Aorta (tissue), 5 donors: ENCODE measurements at regions not wholly inside any gene's neighbourhood (a gene's known extent, or its start where the extent isn't known, plus 50 kb on each side); places are given as distances from the start of the nearest gene placed in this dataset.

Experiments used
- ATAC-seq: fragments of 200-7000 bp; cut with Tn5 transposase; one replicate; pipeline ENCODE4 v1.9.1; 2022; ENCODE audit warnings: moderate library complexity; ENCODE audit not compliant: low FRiP score
- DNase-seq, 2 donors: peaks; one replicate each; pipeline ENCODE4 v3.0.0-alpha.2; 2020
- H3K27ac ChIP-seq, 2 donors: one replicate each; pipeline ENCODE4 v1.5.1; 2013; ENCODE audit warnings: low read length in 2 of 2, mild to moderate bottlenecking in 2 of 2, moderate library complexity in 2 of 2, control low read depth in 1 of 2, inconsistent platforms in 1 of 2, low read depth in 1 of 2
- H3K27me3 ChIP-seq, 2 donors: one replicate each; pipeline ENCODE4 v1.6.1; 2013; ENCODE audit warnings: control low read depth in 1 of 2, low read length in 1 of 2, mild to moderate bottlenecking in 1 of 2, moderate library complexity in 1 of 2; ENCODE audit not compliant: insufficient read depth in 2 of 2, control insufficient read depth in 1 of 2
- H3K36me3 ChIP-seq, 2 donors: one replicate each; pipeline ENCODE4 v1.6.1; 2013; ENCODE audit warnings: control low read depth in 1 of 2, low read length in 1 of 2, mild to moderate bottlenecking in 1 of 2; ENCODE audit not compliant: insufficient read depth in 2 of 2, control insufficient read depth in 1 of 2
- H3K4me1 ChIP-seq, 2 donors: one replicate each; pipeline ENCODE4 v1.6.1; 2013; ENCODE audit warnings: low read length in 2 of 2, control low read depth in 1 of 2, mild to moderate bottlenecking in 1 of 2, moderate library complexity in 1 of 2; ENCODE audit not compliant: insufficient read depth in 2 of 2, control insufficient read depth in 1 of 2
- H3K4me3 ChIP-seq, 2 donors: one replicate each; pipeline ENCODE4 v1.5.1; 2013; ENCODE audit warnings: low read length in 2 of 2, control low read depth in 1 of 2, mild to moderate bottlenecking in 1 of 2
- H3K9me3 ChIP-seq: one replicate; pipeline ENCODE4 v1.6.1; 2013; ENCODE audit warnings: mild to moderate bottlenecking, low read length; ENCODE audit not compliant: control insufficient read depth
- WGBS, 2 donors: extraction: QIAGEN DNeasy Blood & Tissue Kit; methylation state at CpG; one replicate each; pipeline ENCODE4 v1.1.7; 2013; 5-methylcytosine and 5-hydroxymethylcytosine counted together
- intact Hi-C, 2 donors: fragments of 100-400 bp; cut with DNase I; formaldehyde crosslinking; loops; one replicate each; pipeline versions ENCODE4 v1.14.2 to v1.15.0; 2022
- donor health status: healthy with polysubstance abuse.
- donor health status: Bipolar disorder and iron deficiency.
- donor health status: DM: no; HTN: no; CAD: no.
- donor health status: DM: no; HTN: no; CAD: no.
- donor health status: DM: yes; HTN: yes; CAD: no.

GRCh38 chr13:73268306-73268705, 209.5 kb downstream of the KLF5 start:
- intact Hi-C loops, result no loop called here
- WGBS, 2 donors, result 85 to 87% methylated on average over 1 of the region's 1 CpG
- no peak overlapping the region for H3K4me3 ChIP-seq
- no peaks in the 10 kb centered on the region for H3K4me1 ChIP-seq
- ATAC-seq (no peak), DNase-seq (no peak)
- no peaks in the 10 kb centered on the region for H3K27me3 ChIP-seq
- H3K27ac ChIP-seq, result no peak overlapping the region
- no peaks in the 10 kb centered on the region for H3K9me3 ChIP-seq
- no peaks in the 10 kb centered on the region for H3K36me3 ChIP-seq

GRCh38 chr13:73266640-73267180, 207.9 kb downstream of the KLF5 start:
- no peaks in the 10 kb centered on the region for H3K36me3 ChIP-seq
- H3K4me1 ChIP-seq, result no peaks in the 10 kb centered on the region
- H3K27ac ChIP-seq, result no peak overlapping the region
- H3K27me3 ChIP-seq, result no peaks in the 10 kb centered on the region
- intact Hi-C loops, result no loop called here
- DNase-seq, result no peak
- H3K9me3 ChIP-seq, result no peaks in the 10 kb centered on the region
- no peak for ATAC-seq
- 70 to 79% methylated on average over 3 of the region's 3 CpGs for WGBS, 2 donors
- no peak overlapping the region for H3K4me3 ChIP-seq

GRCh38 chr13:73262862-73263627, 204.2 kb downstream of the KLF5 start:
- intact Hi-C loops, result no loop called here
- no peaks in the 10 kb centered on the region for H3K9me3 ChIP-seq
- H3K27me3 ChIP-seq, result no peaks in the 10 kb centered on the region
- H3K4me1 ChIP-seq, result no peaks in the 10 kb centered on the region
- H3K36me3 ChIP-seq, result no peaks in the 10 kb centered on the region
- no peak overlapping the region for H3K4me3 ChIP-seq
- H3K27ac ChIP-seq, result no peak overlapping the region
- no peak for DNase-seq
- WGBS, 2 donors, result 60 to 70% methylated on average over 5 of the region's 5 CpGs
- ATAC-seq, result no peak

- WGBS, 2 donors, result 50 to 55% methylated on average over 4 of the region's 4 CpGs
- Histone ChIP-seq H3K27me3 (no peaks in the 10 kb centered on the region), H3K36me3 (no peaks in the 10 kb centered on the region), H3K4me3 (no peak overlapping the region), H3K9me3 (no peaks in the 10 kb centered on the region), H3K4me1 (no peaks in the 10 kb centered on the region), H3K27ac (no peak overlapping the region)
- intact Hi-C loops, result no loop called here
- ATAC-seq (no peak), DNase-seq (no peak)
These were observed 203.0 kb downstream of the KLF5 start for GRCh38 chr13:73261739-73262216.

- DNase-seq (no peak), ATAC-seq (no peak)
- H3K27ac ChIP-seq, result no peak overlapping the region
- intact Hi-C loops, result no loop called here
- H3K36me3 ChIP-seq, result no peaks in the 10 kb centered on the region
- no peaks in the 10 kb centered on the region for H3K9me3 ChIP-seq
- no peaks in the 10 kb centered on the region for H3K27me3 ChIP-seq
- WGBS, 2 donors, result 40 to 52% methylated on average over 14 of the region's 14 CpGs
- H3K4me3 ChIP-seq, result no peak overlapping the region
- H3K4me1 ChIP-seq, result no peaks in the 10 kb centered on the region
These were observed 200.5 kb downstream of the KLF5 start for GRCh38 chr13:73259061-73260017.

GRCh38 chr13:73258406-73258805, 199.6 kb downstream of the KLF5 start:
- Histone ChIP-seq H3K9me3 (no peaks in the 10 kb centered on the region), H3K36me3 (no peaks in the 10 kb centered on the region), H3K27me3 (no peaks in the 10 kb centered on the region), H3K4me3 (no peak overlapping the region), H3K27ac (no peak overlapping the region), H3K4me1 (no peaks in the 10 kb centered on the region)
- WGBS, 2 donors, result 79 to 84% methylated on average over 4 of the region's 4 CpGs
- ATAC-seq (no peak), DNase-seq (no peak)
- intact Hi-C loops, result no loop called here

GRCh38 chr13:73254827-73255226, 196.0 kb downstream of the KLF5 start:
- Histone ChIP-seq H3K27me3 (no peaks in the 10 kb centered on the region), H3K4me1 (peaks cover 0 to 3% of the 10 kb centered on the region in 2 donors), H3K36me3 (no peaks in the 10 kb centered on the region), H3K27ac (no peak overlapping the region), H3K4me3 (no peak overlapping the region), H3K9me3 (no peaks in the 10 kb centered on the region)
- intact Hi-C loops, result no loop called here
- WGBS, 2 donors, result 43 to 52% methylated on average over 2 of the region's 2 CpGs
- no peak for DNase-seq
- ATAC-seq, result no peak

GRCh38 chr13:73251626-73252265, 192.9 kb downstream of the KLF5 start:
- H3K27me3 ChIP-seq, result no peaks in the 10 kb centered on the region
- intact Hi-C loops, result no loop called here
- WGBS, 2 donors, result 57 to 64% methylated on average over 1 of the region's 1 CpG
- H3K36me3 ChIP-seq, result no peaks in the 10 kb centered on the region
- ATAC-seq (no peak), DNase-seq (no peak)
- H3K4me1 ChIP-seq, result peaks cover 0 to 3% of the 10 kb centered on the region in 2 donors
- H3K9me3 ChIP-seq, result no peaks in the 10 kb centered on the region
- H3K27ac ChIP-seq, result no peak overlapping the region
- H3K4me3 ChIP-seq, result no peak overlapping the region
